ENCODE measurements at regions not wholly inside any gene's neighbourhood (a gene's known extent, or its start where the extent isn't known, plus 50 kb on each side); places are given as distances from the start of the nearest gene placed in this dataset.

- TF ChIP-seq CTCF (conservative IDR thresholded peaks at IDR 0.05; ENCODE audit: control insufficient read depth, insufficient read depth, low read depth, low read length) = no peak
- DNase-seq (ENCODE audit: low read depth) = no peak
- H3K4me3 ChIP-seq (ENCODE audit: control insufficient read depth, low read depth, low read length) = no peak overlapping the region
Observed at GRCh38 chr7:92932450-92932849, 96.1 kb upstream of the CDK6 start.

GRCh38 chr7:92930404-92930803 is 94.0 kb upstream of the CDK6 start:
- H3K4me3 ChIP-seq (ENCODE audit: control insufficient read depth, low read depth, low read length) = no peak overlapping the region
- no peak for TF ChIP-seq CTCF (conservative IDR thresholded peaks at IDR 0.05; ENCODE audit: control insufficient read depth, insufficient read depth, low read depth, low read length)

GRCh38 chr7:92926697-92927044 is 90.3 kb upstream of the CDK6 start:
- TF ChIP-seq CTCF (conservative IDR thresholded peaks at IDR 0.05; ENCODE audit: control insufficient read depth, insufficient read depth, low read depth, low read length) = no peak
- no peak for DNase-seq (ENCODE audit: low read depth)
- no peak overlapping the region for H3K4me3 ChIP-seq (ENCODE audit: control insufficient read depth, low read depth, low read length)

More at GRCh38 chr7:92930404-92930803, 94.0 kb upstream of the CDK6 start:
- no peak for DNase-seq (ENCODE audit: low read depth)

- no peak for DNase-seq (ENCODE audit: low read depth)
- TF ChIP-seq CTCF (conservative IDR thresholded peaks at IDR 0.05; ENCODE audit: control insufficient read depth, insufficient read depth, low read depth, low read length) = no peak
- H3K4me3 ChIP-seq (ENCODE audit: control insufficient read depth, low read depth, low read length) = no peak overlapping the region
Observed at GRCh38 chr7:92925876-92926696, 89.7 kb upstream of the CDK6 start.

GRCh38 chr7:92924800-92925199 is 88.4 kb upstream of the CDK6 start:
- no peak for DNase-seq (ENCODE audit: low read depth)
- no peak for TF ChIP-seq CTCF (conservative IDR thresholded peaks at IDR 0.05; ENCODE audit: control insufficient read depth, insufficient read depth, low read depth, low read length)
- no peak overlapping the region for H3K4me3 ChIP-seq (ENCODE audit: control insufficient read depth, low read depth, low read length)

- TF ChIP-seq CTCF (conservative IDR thresholded peaks at IDR 0.05; ENCODE audit: control insufficient read depth, insufficient read depth, low read depth, low read length) = no peak
- H3K4me3 ChIP-seq (ENCODE audit: control insufficient read depth, low read depth, low read length) = no peak overlapping the region
- DNase-seq (ENCODE audit: low read depth) = no peak
Observed at GRCh38 chr7:92917230-92917629, 80.9 kb upstream of the CDK6 start.
